ENCODE measurements at regions not wholly inside any gene's neighbourhood (a gene's known extent, or its start where the extent isn't known, plus 50 kb on each side); places are given as distances from the start of the nearest gene placed in this dataset.
A peak's percentile ranks its signal among the peaks of the same experiment; 100 is the strongest.

GRCh38 chr9:14400658-14400995 lies 86.7 kb upstream of the NFIB start:
- TF ChIP-seq CTCF (IDR thresholded peaks at IDR 0.05 in 8 of 11, conservative IDR thresholded peaks at IDR 0.05 in 3 of 11) = peak in 8 of 11 experiments; percentile 8 to 55 (median 26)
- TF ChIP-seq POLR2A (IDR thresholded peaks at IDR 0.05) = no peak
